ENCODE measurements at regions not wholly inside any gene's neighbourhood (a gene's known extent, or its start where the extent isn't known, plus 50 kb on each side); places are given as distances from the start of the nearest gene placed in this dataset.

- no peak for DNase-seq (ENCODE audit: low spot score)
Measured at GRCh38 chr10:105727131-105727530, 1086.0 kb downstream of the SORCS3 start.

GRCh38 chr10:105726149-105726548, 1085.1 kb downstream of the SORCS3 start:
- DNase-seq (ENCODE audit: low spot score): no peak

DNA sequence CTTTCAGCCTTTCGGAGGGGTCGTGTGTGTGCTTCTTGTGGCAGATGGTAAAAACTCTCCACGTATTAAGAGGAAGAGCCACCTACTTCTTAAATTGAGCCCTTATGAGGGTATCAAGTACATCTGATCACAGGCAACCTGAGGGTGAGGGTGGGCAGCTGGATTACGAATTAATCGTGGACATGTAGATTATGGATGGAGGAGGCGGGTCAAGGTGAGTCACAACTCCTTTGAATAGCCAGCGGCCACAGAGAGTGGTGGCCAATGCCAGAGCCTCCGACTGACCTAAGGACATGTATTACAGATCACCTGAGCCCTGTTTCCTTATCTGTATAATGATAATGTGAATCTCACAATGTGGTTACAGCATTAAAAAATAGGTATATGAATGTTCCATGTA, 1083.9 kb downstream of the SORCS3 start:
- DNase-seq (ENCODE audit: low spot score): no peak

GRCh38 chr10:105718207-105718995, 1077.3 kb downstream of the SORCS3 start:
- DNase-seq (ENCODE audit: low spot score): no peak

- no peak for DNase-seq (ENCODE audit: low spot score)
Measured at GRCh38 chr10:105714728-105715127, 1073.6 kb downstream of the SORCS3 start.

DNA sequence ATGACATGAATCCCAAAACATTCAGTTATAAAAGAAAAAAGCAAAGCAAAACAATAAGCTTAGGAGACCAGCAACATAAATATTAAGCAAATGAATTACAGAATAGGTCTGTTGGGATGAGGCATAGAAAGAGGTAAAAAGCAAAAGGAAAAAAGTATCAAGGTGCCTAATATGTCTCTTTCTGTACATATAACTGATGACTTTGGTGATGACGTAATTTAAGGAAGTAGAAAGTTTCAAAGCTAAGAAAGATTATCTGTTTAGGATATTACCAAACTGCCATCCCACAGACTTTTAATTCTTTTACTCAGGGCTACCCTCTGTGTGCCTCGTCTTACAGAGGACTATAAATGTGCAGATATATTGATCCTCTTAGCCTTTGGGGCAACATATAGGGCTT, 1066.5 kb downstream of the SORCS3 start:
- DNase-seq (ENCODE audit: low spot score): no peak

DNA sequence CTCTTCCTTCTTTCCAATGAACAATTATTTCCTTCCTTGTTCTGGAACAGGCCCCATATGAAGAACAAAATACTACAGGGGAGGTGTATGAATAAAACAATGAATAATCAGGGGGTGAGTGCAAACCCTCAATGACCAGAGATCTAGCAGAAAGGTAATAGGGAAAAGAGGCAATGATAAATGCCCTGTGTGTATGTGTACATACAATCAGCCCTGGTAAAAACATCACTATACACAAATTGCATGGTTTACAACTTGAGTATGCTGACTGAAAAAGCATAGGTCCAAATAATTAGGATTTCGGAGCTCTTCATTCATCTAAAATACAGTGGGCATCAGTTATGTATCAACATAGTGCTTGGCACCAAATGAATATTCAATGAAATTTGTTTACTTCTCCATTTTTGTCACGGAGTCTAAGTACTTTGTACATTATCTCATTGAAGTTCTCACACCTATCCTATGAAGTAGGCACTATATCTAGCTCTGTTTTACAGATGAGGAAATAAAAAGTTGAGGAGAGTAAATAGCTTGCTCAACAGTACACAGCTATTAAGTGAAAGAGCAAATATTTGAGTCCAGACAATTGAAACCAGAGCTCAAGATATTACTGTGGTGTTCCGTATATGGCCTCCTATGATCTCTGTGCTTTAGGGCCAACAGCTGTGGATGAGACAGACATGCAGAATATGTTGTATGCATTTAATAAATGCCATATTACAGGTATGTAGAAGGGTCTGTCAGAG, 1065.4 kb downstream of the SORCS3 start:
- DNase-seq (ENCODE audit: low spot score): no peak

DNA sequence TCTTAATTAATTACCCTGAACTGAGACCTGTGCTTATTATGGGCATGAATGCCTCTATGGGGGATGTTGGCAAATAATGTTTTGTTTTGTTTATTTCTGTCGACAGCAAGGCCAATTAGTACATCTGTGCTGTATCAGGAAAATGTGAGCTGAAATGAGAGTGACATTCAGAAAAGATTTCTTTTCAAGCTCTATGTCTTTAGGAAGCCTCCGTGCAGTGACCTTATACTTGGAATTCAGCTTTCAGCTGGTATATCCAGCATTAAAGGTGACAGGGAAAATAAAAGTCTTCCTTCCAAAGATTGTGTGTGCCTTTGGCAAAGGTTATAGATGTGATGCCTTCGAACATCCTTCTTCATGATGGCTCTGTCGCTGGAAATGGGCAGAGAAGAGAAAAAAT, 1061.1 kb downstream of the SORCS3 start:
- DNase-seq (ENCODE audit: low spot score): no peak

- no peak for DNase-seq (ENCODE audit: low spot score)
Measured at GRCh38 chr10:105700218-105700617, 1059.1 kb downstream of the SORCS3 start.

GRCh38 chr10:105699504-105699903, 1058.4 kb downstream of the SORCS3 start:
- no peak for DNase-seq (ENCODE audit: low spot score)

GRCh38 chr10:105698592-105698991, 1057.5 kb downstream of the SORCS3 start:
- DNase-seq (ENCODE audit: low spot score): no peak

DNA sequence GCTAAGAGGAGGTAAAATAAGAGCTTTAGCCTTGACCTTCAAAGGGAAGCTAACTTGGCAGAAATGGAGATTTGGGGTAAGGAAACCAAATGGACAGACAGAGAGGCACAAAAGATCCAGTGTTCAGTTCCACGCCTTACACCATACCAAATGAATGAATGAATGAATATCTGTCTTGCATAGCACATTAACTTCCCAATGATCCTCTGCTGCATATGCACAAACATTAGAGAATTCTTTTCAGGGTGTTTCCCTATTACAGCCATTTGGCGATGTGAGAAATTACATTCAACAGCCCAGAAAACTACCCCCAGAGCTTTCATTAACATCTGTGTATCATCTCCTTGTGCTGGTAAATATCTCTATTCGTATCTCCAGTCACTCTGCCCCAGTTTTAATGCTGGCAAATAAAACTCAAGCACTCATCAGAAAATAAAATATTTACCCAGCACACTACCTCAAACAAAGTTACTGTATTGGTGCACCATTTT, 1056.2 kb downstream of the SORCS3 start:
- DNase-seq (ENCODE audit: low spot score): no peak

GRCh38 chr10:105691811-105692210, 1050.7 kb downstream of the SORCS3 start:
- DNase-seq (ENCODE audit: low spot score): no peak

DNA sequence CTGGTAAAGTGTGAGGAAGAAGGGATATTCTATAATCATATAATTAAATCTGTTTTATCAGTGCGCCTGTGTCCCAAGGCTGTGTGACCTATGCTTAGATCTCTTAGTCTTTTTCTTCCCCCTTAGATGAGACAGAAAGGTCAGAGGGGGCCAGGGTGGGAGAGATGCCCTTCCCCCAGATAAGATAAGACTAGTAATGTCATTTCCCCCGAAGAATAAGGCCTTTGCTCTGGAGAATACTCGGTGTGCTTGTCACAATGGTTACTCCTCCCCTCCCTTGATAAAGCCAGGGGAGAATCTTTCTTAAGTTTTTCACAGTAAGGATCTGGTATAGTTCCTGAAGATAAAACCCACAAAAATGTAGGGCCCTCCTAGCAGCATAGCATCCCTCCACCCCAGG, 1041.8 kb downstream of the SORCS3 start:
- no peak for DNase-seq (ENCODE audit: low spot score)

- no peak for DNase-seq (ENCODE audit: low spot score)
Measured at GRCh38 chr10:105681051-105681450, 1040.0 kb downstream of the SORCS3 start.

DNA sequence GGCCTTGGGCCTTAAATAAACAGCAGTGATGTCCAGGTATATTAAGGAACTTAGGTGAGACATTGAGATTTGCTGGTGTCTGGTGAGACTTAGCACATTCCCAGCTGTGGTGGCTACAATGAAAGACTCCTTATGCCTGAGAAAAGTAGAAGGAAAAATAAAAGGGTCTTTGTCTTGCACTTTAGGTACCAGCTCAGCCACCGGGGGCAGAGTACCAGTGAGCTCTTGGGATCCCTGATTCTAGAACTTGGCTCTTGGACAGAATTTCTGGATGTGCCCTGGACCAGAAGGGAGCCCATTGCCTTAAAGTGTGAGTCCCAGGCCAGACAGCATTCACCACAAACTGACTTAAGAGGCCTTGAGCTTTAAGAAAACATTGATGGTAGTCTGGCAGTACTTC, 1038.7 kb downstream of the SORCS3 start:
- DNase-seq (ENCODE audit: low spot score): no peak

DNA sequence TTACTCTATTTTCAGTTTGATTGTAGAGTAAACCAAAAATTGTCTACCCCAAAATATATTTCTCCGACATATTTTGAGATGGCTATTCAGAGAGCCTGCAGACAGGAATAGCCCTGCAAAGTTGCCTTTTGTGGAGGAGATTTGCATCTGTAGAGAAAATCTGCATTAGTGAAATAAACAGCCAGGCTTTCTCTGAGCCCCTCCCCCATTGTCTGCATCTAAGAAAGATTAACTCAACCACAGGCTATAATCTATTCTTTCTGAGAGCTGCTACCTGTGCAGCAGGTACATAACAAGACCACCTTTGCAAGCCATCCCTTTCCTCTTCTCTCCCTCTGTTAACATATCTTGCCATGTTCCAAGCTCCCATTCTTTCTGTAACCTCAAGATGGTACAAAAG, 1034.2 kb downstream of the SORCS3 start:
- no peak for DNase-seq (ENCODE audit: low spot score)

- no peak for DNase-seq (ENCODE audit: low spot score)
Measured at GRCh38 chr10:105674448-105674847, 1033.4 kb downstream of the SORCS3 start.

DNA sequence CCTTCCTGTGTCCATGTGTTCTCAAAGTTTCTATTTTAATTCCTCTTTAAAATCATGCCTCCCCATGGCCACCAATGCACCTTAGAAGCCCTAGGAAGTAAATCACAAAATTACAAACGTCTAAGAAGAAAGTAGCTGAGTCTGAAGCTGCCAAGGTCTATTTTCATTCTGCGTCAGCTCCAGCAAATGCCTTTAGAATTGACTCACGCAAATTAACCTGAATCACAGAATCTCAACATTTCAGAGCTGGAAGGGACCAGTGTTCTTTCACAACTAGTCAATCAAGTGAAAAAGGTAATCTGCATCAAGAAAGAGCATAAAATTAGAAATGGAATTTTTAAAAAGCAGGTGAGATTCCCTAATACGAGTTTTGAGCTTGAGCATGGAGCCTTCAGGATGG, 1017.6 kb downstream of the SORCS3 start:
- DNase-seq (ENCODE audit: low spot score): no peak

- no peak for DNase-seq (ENCODE audit: low spot score)
Measured at GRCh38 chr10:105656856-105657255, 1015.8 kb downstream of the SORCS3 start.

DNA sequence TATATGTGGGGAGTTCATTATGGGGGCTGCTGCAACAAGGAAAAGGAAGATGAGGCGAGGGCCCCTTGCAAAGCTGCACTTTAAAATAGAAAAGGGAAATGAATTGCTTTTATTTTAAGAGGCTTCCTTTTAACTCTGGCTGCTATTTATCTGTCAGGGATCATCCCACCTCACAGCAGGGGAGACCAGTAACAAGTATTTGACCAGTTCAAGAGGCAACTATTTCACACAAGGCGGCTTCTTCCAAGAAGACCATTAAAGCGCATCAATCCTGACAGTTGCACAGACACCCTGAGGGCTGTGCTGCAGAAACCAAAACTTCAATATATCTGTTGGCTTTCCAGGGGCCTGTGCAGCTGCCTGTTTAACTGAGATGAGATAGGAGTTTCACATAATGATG, 1009.2 kb downstream of the SORCS3 start:
- DNase-seq (ENCODE audit: low spot score): no peak

DNA sequence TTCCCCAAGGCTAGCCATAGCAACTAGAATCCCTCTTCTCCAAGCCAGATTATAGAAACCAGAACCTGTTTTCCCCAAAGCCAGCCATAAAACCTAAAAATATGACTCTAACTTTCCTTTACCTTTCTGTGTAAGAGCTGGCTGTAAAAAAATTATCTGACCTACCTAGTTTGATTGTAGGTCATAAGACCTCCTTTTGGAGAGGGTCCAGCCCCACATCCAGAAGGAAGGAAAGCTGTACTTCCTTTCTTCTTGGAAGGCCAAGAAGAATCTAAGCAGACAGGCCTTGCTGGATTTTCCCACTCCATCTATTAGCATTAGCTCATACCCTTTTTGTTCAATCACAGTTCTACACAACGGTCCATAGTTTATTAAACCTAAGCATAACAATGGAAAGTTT, 1006.3 kb downstream of the SORCS3 start:
- no peak for DNase-seq (ENCODE audit: low spot score)

- no peak for DNase-seq (ENCODE audit: low spot score)
Measured at GRCh38 chr10:105644978-105645377, 1003.9 kb downstream of the SORCS3 start.

Data from AG20443 (cell line).